NCI-H1105 (cell line): ENCODE measurements at regions not wholly inside any gene's neighbourhood (a gene's known extent, or its start where the extent isn't known, plus 50 kb on each side); places are given as distances from the start of the nearest gene placed in this dataset.
"Not testable (repeated sequence)": the region's sequence is repeated elsewhere in the genome, so short reads cannot be mapped to it uniquely, and the experiment has no call there.

Experiments used
- DNase-seq: peaks from one replicate; lab custom pipeline; 2025; lab: John Stamatoyannopoulos, UW

DNA sequence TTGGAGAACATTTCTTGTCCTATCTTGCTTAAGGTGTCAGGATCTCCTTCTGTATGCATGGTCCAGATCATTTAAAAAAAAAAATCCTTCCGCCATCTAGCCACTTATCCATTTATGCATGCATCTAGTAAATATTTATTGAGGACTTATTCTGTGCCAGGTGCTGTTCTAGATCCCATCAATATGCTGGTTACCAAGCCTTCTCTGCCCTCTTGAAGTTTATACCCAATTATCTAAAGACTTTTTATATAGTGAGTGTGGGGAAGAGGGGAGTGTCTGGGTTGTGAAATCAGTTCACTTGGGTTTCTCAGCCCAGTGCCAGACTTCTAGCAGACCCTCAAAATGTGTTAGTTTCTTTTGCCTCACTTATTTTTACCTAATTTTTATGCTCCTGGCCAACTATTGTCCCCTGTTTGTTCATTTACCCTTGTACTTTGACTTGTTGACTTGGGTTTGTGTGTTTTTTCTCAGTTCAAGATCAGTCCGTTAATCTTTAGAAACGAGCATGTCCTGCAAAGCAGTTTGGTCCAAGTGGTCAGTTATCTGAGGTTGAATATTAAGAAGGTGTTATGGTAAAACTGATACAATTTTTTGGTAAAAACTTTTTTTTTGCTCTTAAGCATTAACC lies 488.9 kb downstream of the PCNX1 start:
- no peak for DNase-seq

DNA sequence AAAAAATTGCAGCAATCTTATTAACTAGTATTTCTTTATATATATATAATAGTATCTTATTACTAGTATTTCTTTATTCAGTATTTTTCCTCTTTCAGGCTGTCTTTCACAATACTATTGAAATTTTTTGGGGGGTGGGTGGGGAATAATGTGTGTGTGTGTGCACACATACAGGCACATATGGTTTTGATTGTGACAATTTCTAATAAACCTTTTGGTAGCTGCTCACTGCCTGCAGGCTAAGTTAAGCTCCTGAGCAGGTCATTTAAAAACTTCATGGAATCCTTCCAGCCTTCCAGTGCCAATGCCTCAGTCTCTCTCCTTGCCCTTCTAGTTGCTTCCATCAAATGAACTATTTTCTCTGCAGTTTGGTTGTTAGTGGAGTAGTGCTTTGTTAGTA lies 490.1 kb downstream of the PCNX1 start:
- DNase-seq, result no peak

DNA sequence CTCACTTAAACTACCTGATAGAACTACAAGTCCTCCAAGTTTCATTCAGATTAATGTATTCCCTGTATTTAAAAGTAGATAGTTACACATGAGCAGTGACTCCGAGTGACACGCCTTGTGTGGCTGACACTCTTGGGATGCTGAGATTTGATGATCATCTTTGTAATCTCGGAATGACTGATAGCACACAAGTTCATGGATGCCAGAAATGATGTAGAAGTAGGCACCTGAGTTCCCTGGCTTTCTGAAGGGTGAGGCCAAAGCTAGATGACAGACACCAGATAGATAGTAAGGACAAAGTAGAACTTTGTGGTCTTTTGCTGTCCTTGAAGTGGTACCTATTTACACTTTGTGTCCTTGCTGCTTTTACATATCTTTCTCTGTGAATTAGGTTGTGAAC lies 491.2 kb downstream of the PCNX1 start:
- DNase-seq, result no peak

DNA sequence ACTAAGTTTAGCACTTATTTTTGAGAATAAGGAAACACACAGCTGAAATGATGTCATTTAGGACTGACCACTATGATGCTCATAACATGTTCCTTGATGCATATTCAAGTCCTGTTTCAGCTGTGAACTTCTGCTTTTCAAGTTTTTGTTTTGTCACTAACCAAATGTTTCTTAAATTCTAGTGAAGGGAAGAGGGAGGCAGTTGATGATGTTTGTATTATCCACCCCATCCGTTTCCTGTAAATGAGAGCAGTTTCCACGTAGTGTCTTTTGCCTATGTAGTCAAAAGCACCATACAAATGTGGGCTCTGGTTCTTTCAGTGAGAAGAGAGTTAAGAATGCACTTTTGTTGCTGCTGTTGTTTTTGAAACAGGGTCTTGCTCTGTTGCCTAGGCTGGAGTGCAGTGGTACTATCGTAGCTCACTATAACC lies 491.8 kb downstream of the PCNX1 start:
- no peak for DNase-seq

DNA sequence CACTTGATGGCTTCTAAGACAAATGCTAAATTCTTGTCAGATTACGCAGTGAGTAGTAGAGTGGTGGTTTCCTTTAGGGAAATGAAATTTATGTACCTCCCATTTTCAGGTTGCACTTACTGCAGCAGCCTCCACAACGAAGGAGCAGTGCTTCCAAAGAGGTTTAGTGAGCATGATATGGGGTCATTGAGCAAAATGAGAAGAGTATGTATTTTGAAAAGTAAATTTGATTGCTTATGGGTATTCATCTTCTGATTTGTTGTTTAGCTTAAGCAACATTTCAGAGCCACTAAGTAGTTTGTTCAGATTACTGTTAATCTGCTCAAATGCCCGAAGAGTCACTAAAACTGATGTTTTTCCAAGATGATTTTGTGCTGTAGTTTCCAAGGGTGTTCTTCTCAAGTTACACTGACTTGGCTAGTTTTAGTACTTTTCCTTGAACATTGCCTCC lies 493.6 kb downstream of the PCNX1 start:
- no peak for DNase-seq

DNA sequence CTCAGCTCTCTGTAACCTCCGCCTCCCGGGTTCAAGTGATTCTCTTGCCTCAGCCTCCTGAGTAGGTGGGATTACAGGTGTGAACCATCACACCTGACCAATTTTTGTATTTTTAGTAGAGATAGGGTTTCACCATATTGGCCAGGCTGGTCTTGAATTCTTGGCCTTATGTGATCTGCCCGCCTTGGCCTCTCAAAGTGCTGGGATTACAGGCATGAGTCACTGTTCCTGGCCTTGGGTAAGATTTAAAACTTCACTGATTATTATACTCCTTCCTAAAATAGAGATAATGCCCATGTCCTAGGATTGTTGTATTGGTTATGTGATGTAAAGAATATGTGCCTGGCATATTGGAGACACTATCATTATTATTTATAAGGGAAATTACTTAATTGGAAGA lies 495.2 kb downstream of the PCNX1 start:
- DNase-seq, result not testable (repeated sequence)

DNA sequence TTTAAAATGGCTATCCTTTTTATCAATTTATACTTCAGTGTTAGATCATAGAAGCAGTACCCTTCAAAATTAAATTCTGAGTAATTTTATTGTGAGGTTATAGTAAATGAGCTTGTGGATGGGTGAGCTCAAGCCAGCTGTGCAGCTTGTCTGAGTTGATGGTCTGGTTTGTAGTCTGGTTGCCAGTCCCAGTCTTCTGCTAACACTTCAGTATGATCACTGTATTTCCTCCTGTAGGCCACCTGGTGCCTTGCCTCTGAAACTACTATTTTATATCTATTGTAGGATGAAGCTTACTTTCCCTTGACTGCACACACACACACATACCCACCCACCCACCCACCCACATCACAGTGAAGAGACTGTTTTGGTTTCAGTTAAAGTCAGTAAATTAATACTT lies 496.4 kb downstream of the PCNX1 start:
- DNase-seq, result no peak

DNA sequence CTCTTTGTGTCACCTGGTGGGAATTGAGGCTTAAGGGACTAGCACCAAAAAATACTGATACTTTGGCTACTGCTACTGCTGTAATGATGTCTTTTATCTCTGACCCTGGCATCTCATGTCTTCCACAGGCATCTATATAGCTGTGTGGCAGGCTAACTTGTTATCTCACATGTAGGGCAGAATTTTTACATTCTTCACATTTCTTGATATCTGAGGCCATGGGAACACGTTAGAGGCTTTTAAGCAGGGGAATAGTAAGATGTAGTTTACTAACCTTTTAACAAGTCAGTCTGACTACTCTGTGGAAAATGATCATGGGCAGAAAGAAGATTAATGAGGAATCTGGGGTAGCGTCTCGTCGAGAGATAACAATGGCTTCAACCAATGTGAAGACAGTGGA lies 498.4 kb downstream of the PCNX1 start:
- no peak for DNase-seq

DNA sequence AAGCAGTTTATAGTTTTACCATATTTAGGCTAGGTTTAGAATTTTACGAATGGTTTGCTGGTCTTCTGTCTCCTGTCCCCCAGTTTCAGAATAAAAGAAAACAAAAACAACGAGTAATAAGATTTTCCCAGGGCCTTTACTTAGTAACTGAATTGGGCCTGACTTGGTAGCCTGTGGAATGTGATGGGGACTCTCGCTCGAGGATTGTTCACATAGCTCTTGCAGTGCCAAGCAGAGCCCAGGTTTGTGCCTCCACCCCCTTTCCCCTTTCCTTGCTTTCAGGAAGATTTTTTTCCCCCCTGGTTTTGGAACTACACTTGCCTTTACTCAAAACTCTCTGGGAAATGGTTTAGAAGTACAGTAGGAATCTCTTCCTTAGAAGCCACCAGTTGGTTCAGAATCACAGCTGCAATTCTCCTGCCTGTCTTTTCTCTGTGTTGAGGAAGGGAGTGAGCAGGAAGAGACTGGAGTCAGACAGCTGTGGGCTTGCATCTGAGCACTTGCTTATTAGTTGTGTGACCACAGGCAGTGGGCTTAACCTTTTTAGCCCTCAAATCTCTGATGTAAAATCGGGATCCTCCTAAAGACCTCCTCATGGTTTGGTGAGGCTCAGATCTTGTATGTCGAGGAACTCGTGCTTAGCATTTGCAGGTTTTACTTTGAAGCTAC lies 501.2 kb downstream of the PCNX1 start:
- DNase-seq, result no peak

DNA sequence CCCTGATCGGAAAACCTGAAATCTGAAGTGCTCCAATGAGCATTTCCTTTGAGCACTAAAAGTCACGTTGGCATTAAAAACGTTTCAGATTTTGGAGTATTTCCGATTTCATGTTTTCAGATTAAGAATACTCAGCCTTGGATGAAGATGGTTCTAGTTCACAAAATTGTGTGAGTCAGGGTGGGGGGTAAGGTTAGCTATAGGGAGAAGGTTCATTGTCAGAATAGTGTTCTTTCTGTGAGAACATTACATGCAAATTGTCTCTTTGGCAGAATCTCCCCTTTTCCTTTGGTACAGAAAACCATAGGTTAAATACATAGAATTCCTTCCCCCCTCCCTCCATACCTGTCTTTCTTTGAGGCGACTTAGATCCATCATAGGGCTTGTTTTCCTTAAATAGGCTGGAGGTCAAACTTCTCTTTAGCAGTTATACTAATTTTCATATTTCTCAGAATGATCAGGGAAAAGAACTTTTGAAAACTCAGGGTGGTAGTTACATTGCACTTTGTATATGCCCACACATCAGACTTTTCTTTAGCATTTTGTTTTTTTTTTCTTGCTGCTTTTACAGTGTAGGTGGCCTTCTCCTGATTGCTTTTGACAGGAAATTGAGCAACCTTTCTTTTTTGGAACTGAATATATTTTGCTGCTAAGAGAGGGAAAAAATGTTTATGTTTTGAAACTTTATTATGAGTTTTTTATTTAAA lies 503.5 kb downstream of the PCNX1 start:
- DNase-seq, result no peak

DNA sequence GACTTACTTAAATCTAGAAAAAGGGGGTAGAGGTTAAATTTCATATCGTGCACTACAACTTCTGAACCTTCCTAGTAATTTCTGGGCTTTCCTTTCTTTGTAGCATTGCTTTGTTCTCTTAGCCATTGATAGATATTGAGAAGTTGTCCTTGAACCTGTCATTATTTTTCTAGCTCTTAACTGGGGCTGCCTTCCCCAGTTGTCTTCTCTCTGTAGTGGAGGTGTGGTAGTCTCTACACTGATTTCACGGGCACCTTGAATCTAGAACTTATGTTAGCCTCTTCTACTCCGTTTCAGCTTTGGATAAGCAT lies 504.0 kb downstream of the PCNX1 start:
- no peak for DNase-seq

DNA sequence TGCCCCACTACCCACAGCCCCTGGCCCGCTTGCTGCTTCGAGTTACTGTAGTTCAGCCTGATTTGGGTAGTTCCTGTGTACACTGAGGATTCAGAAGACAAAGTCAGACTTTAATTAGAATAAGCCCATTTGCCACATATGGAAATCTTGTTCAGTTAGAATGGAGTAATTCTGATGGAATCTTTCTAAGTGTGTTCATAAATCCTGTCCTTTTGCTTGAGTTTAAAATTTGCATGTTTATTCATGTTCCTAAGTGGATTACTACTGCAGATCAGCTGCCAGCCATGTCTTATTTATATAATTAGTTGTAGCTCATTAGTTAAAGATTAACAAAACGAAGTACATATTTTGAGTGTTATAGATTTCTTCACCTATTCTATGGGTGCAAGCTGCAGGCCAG lies 504.5 kb downstream of the PCNX1 start:
- no peak for DNase-seq

DNA sequence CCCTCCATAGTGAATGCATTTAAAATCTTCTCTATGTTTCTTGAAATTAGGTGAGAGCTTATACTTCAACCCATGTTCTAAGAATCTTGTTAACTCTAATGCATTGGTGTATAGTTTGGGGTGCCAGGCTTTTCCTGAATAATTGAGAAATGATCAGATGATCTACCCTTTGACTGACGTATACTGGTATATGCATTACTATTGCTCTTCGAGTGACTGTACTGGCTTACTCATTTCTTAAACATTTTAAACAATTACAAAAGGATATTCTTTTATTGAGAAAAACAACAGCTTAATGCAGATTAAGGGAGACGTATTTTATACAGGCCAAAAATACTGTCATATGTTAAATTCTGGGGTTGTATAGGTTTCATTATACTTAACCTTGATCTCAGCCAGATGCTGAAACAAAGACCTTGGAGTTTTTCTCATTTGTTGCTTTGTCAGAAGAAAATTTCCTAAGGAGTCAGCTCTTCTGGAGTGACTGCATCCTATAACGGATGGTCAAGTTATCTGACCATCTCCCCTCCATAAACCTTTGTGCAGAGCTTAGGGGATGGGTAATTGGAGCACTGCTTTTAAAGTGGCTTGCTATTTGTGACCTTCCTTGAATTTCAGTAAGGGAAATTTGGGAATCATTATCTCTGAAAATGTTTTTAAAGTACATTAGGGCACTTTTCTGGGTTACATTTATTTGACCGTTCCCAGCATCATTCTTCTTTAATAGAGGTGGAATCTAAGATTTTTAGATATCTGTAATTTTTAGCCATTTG lies 507.6 kb downstream of the PCNX1 start:
- no peak for DNase-seq

DNA sequence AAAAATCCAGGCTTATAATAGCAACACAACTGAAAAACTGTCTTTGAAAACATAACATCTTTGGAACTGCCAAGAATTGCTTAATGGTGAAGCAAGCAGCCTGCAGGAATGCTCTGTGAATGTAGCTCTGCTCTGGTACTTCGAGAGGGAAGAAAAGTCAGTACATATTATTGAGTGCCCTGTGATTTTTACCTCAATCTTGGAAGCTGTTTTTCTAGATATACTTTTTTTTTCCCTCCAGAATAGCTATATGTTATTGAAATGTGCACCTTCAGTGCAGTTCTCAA lies 508.1 kb downstream of the PCNX1 start:
- no peak for DNase-seq

DNA sequence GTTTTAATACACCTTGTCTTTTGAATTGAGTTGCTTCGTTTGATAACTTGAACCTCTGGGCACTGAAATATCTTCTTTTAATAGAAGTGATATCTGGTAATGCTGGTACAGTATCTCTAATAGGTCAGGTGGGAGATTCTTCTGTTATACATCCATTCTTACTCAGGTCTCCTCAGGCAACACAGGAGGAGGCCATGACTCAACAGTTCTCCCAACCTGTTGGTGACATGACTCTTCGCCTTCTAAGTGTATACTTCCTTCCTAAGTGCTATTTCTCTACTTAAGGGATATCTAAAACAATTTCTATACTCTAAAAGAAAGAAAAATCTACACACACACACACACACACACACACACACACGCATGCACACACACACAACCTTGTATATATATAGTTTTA lies 509.1 kb downstream of the PCNX1 start:
- no peak for DNase-seq

DNA sequence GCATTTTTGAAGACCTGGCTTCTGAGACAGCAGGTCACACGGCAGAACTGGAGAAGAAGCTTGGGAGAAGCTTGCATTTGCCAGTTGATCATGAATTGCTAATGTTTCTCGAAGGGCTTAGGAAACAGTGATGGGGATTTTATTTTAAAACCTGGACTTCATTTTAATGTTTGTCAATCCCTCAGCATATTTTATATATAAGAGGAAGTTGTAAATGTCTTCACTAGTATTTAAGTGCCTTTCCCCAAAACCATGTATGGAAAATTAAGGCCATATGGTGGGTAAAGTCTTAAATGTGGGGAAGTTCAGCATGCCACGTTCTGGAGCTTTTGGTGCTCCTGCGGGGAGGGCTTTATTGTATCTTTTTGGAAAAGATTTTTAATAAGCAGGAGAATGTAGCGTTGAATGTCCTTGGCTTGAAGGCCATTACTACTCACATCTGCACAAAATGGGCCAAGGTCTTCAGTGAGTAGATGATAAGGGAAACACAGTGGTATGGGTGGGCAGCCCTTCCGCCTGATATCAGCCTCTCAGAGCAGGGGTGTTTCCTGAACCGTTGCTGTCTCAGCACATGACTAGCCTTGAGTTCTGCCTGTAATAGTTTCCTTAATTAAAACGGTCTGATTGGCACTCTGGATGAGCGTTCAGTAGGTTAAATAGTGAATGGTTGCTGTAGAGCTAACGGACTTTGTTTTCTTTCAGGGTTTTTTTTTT lies 511.4 kb downstream of the PCNX1 start:
- no peak for DNase-seq

DNA sequence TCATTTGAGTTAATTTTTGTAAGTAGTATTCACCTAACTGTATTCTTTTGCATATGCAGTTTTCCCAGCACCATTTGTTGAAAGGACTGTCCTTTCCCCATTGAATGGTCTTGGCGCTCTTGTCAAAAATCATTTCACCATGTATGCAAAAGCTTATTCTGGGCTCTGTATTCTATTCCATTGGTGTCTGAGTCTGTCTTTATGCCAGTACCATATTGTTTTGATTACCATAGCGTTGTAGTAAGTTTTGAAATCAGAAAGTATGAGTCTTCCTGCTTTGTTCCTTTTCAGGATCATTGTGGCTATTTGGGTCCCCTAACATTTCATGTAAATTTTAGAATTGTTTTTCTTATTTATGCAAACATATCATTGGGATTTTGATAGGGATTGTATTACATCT lies 508.7 kb upstream of the RGS6 start:
- no peak for DNase-seq

DNA sequence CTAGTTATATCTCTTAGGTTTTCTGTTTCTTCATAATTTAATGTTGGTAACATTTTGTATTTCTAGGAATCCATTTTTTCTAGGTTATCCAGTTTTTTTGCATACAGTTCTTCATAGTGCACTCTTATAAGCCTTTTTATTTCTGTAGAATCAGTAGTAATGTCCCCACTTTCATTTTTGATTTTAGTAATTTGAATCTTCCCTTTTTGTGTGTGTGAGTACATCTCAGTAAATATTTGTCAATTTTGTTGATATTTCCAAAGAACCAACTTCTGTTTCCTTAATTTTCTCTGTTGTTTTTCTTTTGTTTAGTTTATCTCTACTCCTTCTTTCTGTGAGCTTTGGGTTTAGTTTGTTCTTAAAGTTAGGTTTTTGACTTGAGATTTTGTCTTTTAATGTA lies 507.3 kb upstream of the RGS6 start:
- DNase-seq, result no peak

DNA sequence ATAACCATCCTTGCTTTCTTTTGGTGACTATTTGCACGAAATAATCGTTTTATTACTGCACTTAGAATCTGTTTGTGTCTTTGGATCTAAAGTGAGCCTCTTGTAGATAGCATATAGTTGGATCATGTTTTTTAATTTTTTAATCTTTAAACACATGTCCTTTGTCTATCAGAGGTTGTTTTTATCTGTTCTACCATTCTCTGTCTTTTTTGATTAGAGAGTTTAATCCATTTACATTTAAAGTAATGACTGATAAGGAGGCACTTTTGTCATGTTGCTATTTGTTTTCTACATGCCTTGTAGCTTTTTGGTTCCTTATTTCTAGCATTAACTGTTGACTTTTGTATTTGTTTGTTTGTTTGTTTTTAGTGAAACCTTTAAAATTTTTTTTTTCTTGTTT lies 506.2 kb upstream of the RGS6 start:
- no peak for DNase-seq

DNA sequence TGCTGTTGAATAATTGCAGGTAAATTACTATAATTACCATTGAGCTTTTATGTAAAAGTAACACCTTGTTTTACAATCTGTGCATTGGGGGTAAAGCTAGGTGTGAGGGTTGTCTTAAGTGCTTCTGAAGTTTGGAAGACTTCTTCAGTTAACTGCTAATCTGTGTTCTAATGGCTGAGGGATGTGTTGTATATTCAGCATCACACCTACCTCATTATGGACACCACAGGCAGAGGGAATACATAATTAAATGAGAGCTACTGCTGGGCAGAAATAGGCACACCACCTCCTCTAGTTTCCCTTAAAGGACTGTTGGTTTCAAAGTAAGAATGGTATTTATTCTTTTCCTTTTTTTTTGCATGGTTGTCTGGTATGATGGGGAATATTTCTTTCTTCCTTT lies 502.3 kb upstream of the RGS6 start:
- DNase-seq, result no peak

DNA sequence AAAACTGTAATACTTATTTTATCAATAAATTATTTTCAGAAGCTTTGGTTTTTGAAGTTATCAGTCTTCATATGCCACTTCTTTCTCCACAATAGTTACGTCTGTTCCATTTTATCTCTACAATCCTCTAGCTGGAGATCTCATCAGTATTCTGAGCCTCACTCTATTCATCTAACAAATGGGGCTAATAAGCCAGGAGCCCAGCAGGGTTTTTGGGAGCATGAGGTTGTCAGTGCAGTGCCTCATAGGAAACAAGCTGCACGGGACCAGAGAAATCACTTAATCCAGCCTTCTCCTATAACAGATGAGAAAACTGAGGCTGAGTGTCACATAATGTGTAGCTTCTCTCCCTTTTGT lies 501.9 kb upstream of the RGS6 start:
- no peak for DNase-seq

DNA sequence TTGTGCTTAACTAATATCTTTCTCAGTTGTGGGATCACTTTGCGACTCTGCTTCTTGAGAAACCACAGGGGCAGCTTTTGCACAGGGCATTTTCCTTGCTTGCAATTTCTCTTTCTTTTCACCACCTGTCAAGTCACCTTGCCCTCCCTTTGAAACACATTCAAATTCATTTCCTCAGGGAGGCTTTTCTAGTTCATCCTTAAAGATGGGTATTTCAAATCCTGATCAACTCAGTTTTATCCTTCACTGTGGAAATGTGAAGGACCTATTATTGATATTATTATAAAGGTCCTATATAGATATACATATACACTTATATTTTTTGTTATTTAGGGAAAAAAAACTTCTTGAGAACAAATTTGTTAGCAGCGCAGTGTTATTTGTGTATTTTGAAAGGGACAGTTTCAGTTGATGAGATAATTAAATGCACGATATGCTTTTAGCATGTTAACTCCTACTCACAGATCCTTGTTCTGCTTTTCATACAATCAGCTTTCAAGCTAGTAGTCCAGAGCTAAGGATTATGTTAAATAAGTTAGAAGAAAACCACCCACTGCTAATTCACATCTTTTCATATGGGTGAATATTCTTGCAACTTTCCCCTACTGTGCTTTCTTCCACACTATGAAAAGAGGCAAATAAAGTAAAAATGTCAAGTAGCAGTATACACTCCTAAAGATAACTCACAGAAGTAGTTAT lies 501.4 kb upstream of the RGS6 start:
- DNase-seq, result no peak
